ENCODE measurements at regions not wholly inside any gene's neighbourhood (a gene's known extent, or its start where the extent isn't known, plus 50 kb on each side); places are given as distances from the start of the nearest gene placed in this dataset.

DNA sequence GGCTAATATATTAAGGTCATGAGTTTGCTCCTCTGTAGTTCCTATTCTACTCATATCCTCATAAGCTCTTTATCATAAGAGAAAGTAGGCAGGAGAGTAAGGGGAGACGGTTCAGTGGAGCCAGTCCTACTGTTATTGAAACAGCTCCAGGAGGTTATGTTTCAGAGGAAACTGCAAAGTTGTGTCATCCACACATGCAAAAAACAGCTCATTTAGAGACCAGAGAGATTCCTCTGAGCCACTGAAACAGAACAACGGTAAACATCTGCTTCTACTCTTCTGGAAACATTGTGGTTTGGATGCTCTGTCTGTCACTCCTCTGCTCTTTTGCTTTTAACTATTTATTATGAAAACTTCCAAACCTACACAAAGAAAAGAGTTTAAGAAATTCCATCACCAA is 66.3 kb upstream of the PPP2R5A start:
- TF ChIP-seq, protein P1, sequence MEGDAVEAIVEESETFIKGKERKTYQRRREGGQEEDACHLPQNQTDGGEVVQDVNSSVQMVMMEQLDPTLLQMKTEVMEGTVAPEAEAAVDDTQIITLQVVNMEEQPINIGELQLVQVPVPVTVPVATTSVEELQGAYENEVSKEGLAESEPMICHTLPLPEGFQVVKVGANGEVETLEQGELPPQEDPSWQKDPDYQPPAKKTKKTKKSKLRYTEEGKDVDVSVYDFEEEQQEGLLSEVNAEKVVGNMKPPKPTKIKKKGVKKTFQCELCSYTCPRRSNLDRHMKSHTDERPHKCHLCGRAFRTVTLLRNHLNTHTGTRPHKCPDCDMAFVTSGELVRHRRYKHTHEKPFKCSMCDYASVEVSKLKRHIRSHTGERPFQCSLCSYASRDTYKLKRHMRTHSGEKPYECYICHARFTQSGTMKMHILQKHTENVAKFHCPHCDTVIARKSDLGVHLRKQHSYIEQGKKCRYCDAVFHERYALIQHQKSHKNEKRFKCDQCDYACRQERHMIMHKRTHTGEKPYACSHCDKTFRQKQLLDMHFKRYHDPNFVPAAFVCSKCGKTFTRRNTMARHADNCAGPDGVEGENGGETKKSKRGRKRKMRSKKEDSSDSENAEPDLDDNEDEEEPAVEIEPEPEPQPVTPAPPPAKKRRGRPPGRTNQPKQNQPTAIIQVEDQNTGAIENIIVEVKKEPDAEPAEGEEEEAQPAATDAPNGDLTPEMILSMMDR (IDR thresholded peaks at IDR 0.05) = no peak
- TF ChIP-seq POLR2A (IDR thresholded peaks at IDR 0.05) = no peak
